Astrocyte (in vitro differentiated cells and primary cell): ENCODE measurements at regions not wholly inside any gene's neighbourhood (a gene's known extent, or its start where the extent isn't known, plus 50 kb on each side); places are given as distances from the start of the nearest gene placed in this dataset.

Source experiments
- DNase-seq: peaks from one replicate; pipeline ENCODE4 v3.0.0-alpha.2; 2010; ENCODE audit warnings: low read depth
- FAIRE-seq: peaks from 2 replicates; lab custom pipeline; 2011; peaks lifted over from hg19 to GRCh38; lab: Jason Lieb, UNC
- H2AFZ ChIP-seq: 2 replicates; pipeline ENCODE4 v1.6.0; 2012; ENCODE audit warnings: low read depth, low read length, inconsistent platforms
- H3K27ac ChIP-seq: 2 replicates; pipeline ENCODE4 v1.5.1; 2011; ENCODE audit warnings: low read depth, low read length, inconsistent platforms
- H3K27me3 ChIP-seq: 2 replicates; pipeline ENCODE4 v1.6.0; 2011; ENCODE audit warnings: low read length, inconsistent platforms; ENCODE audit not compliant: insufficient read depth
- H3K36me3 ChIP-seq: 2 replicates; pipeline ENCODE4 v1.5.1; 2011; ENCODE audit warnings: low read length, inconsistent platforms; ENCODE audit not compliant: insufficient read depth
- H3K4me1 ChIP-seq: 2 replicates; pipeline ENCODE4 v1.5.1; 2011; ENCODE audit warnings: low read length, inconsistent platforms; ENCODE audit not compliant: insufficient read depth
- H3K4me2 ChIP-seq: 2 replicates; pipeline ENCODE4 v1.6.0; 2012; ENCODE audit warnings: low read length, inconsistent platforms
- H3K4me3 ChIP-seq: 2 replicates; pipeline ENCODE4 v1.5.1; 2011; ENCODE audit warnings: low read depth, mild to moderate bottlenecking, low read length, inconsistent platforms; ENCODE audit not compliant: insufficient read depth
- H3K79me2 ChIP-seq: 2 replicates; pipeline ENCODE4 v1.6.0; 2012; ENCODE audit warnings: mild to moderate bottlenecking, low read length, inconsistent platforms; ENCODE audit not compliant: insufficient read depth
- H3K9ac ChIP-seq: 2 replicates; pipeline ENCODE4 v1.6.0; 2012; ENCODE audit warnings: mild to moderate bottlenecking, low read length, inconsistent platforms
- H3K9me3 ChIP-seq: 2 replicates; pipeline ENCODE4 v1.5.1; 2012; ENCODE audit warnings: low read depth, mild to moderate bottlenecking, low read length, inconsistent platforms; ENCODE audit not compliant: insufficient read depth
- H4K20me1 ChIP-seq: 2 replicates; pipeline ENCODE4 v1.6.0; 2012; ENCODE audit warnings: low read length, inconsistent platforms; ENCODE audit not compliant: insufficient read depth
- H3K27ac Mint-ChIP-seq: one replicate; pipeline ENCODE4 v1.8.0; 2021; ENCODE audit warnings: mild to moderate bottlenecking, mixed read lengths; ENCODE audit not compliant: unreplicated experiment
- H3K27me3 Mint-ChIP-seq: one replicate; pipeline ENCODE4 v1.8.0; 2021; ENCODE audit warnings: low read depth, mixed read lengths; ENCODE audit not compliant: unreplicated experiment
- H3K36me3 Mint-ChIP-seq: one replicate; pipeline ENCODE4 v1.8.0; 2021; ENCODE audit warnings: low read depth, mixed read lengths; ENCODE audit not compliant: unreplicated experiment
- H3K4me1 Mint-ChIP-seq: one replicate; pipeline ENCODE4 v1.8.0; 2021; ENCODE audit warnings: low read depth, mixed read lengths; ENCODE audit not compliant: unreplicated experiment
- H3K4me3 Mint-ChIP-seq: one replicate; pipeline ENCODE4 v1.8.0; 2021; ENCODE audit warnings: mild to moderate bottlenecking, moderate library complexity, mixed read lengths; ENCODE audit not compliant: unreplicated experiment
- H3K9me3 Mint-ChIP-seq: one replicate; pipeline ENCODE4 v1.8.0; 2021; ENCODE audit warnings: mild to moderate bottlenecking, mixed read lengths; ENCODE audit not compliant: unreplicated experiment
- EZH2 ChIP-seq: IDR thresholded peaks from 2 replicates; pipeline ENCODE4 v1.6.1; 2012; ENCODE audit warnings: mild to moderate bottlenecking, low read length, inconsistent platforms; ENCODE audit not compliant: insufficient read depth
- TF ChIP-seq, protein P1 (sequence below): IDR thresholded peaks from 2 replicates; pipeline ENCODE4 v1.5.1; 2011; ENCODE audit warnings: low read depth, mild to moderate bottlenecking, inconsistent platforms, low read length, moderate library complexity; ENCODE audit not compliant: insufficient read depth

GRCh38 chr12:61524851-61525250 lies 735.4 kb upstream of the USP15 start:
- Histone ChIP-seq H3K4me2 (no peak overlapping the region), H3K9ac (no peak overlapping the region), H3K27ac (no peak overlapping the region), H3K79me2 (no peaks in the 10 kb centered on the region), H3K4me3 (no peak overlapping the region), H3K9me3 (no peaks in the 10 kb centered on the region), H4K20me1 (no peaks in the 10 kb centered on the region), H3K27me3 (no peaks in the 10 kb centered on the region), H3K4me1 (no peaks in the 10 kb centered on the region), H3K36me3 (no peaks in the 10 kb centered on the region), H2AFZ (no peak overlapping the region)
- FAIRE-seq (no peak), DNase-seq (no peak)
- Mint-ChIP-seq H3K27me3 (no peaks in the 10 kb centered on the region), H3K9me3 (no peaks in the 10 kb centered on the region), H3K27ac (no peak overlapping the region), H3K36me3 (no peaks in the 10 kb centered on the region), H3K4me3 (no peak overlapping the region), H3K4me1 (no peaks in the 10 kb centered on the region)
- no peak for TF ChIP-seq EZH2
- TF ChIP-seq, protein P1, sequence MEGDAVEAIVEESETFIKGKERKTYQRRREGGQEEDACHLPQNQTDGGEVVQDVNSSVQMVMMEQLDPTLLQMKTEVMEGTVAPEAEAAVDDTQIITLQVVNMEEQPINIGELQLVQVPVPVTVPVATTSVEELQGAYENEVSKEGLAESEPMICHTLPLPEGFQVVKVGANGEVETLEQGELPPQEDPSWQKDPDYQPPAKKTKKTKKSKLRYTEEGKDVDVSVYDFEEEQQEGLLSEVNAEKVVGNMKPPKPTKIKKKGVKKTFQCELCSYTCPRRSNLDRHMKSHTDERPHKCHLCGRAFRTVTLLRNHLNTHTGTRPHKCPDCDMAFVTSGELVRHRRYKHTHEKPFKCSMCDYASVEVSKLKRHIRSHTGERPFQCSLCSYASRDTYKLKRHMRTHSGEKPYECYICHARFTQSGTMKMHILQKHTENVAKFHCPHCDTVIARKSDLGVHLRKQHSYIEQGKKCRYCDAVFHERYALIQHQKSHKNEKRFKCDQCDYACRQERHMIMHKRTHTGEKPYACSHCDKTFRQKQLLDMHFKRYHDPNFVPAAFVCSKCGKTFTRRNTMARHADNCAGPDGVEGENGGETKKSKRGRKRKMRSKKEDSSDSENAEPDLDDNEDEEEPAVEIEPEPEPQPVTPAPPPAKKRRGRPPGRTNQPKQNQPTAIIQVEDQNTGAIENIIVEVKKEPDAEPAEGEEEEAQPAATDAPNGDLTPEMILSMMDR, result no peak

DNA sequence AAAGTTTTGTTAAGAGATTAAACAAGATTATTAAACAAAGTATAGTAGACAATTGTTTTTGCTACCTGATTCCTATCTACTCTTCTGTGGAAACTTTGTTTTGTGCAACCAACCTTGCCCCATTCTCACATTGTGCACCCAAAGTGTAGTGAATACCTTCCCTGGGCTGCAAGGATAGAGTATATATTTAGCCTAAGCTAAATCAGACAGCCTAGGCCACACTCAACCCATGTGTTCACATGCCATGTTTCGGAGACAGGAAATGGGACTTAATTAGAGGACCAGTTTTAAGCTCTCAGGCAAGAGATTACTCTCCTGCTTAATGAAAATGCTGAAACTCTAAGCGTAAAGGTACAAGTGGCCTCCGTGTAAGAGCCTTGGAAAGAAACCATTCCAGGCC lies 734.9 kb upstream of the USP15 start:
- Histone ChIP-seq H3K4me2 (no peak overlapping the region), H3K9ac (no peak overlapping the region), H3K27me3 (no peaks in the 10 kb centered on the region), H2AFZ (no peak overlapping the region), H3K36me3 (no peaks in the 10 kb centered on the region), H3K27ac (no peak overlapping the region), H3K79me2 (no peaks in the 10 kb centered on the region), H3K4me3 (no peak overlapping the region), H3K9me3 (no peaks in the 10 kb centered on the region), H4K20me1 (no peaks in the 10 kb centered on the region), H3K4me1 (no peaks in the 10 kb centered on the region)
- H3K9me3 Mint-ChIP-seq, result no peaks in the 10 kb centered on the region
- H3K4me3 Mint-ChIP-seq, result no peak overlapping the region
- H3K27ac Mint-ChIP-seq, result no peak overlapping the region
- TF ChIP-seq, protein P1, result no peak
- no peak for TF ChIP-seq EZH2
- no peaks in the 10 kb centered on the region for H3K27me3 Mint-ChIP-seq
- no peaks in the 10 kb centered on the region for H3K36me3 Mint-ChIP-seq
- DNase-seq (no peak), FAIRE-seq (no peak)
- peaks cover under 1% of the 10 kb centered on the region for H3K4me1 Mint-ChIP-seq

DNA sequence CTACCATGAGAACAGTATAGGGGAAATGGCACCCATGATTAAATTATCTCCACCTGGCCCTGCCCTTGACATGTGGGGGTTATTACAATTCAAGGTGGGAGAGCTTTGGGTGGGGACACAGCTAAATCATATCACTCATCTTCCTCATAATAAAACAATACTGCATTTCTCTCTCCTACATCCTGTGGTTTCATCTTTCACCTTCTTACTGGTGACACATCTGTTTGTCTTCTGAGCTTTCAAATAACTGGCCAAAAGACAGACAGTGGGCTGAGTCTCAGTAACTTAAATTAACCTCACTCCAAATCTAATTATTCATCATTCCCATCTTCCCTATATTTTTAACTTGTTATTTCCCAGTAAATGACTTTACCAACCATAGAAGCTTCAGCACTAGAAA lies 729.7 kb upstream of the USP15 start:
- Mint-ChIP-seq H3K4me3 (no peak overlapping the region), H3K4me1 (peaks cover 4% of the 10 kb centered on the region), H3K36me3 (no peaks in the 10 kb centered on the region), H3K9me3 (no peaks in the 10 kb centered on the region), H3K27ac (peak overlapping the region; percentile 28), H3K27me3 (no peaks in the 10 kb centered on the region)
- H3K4me3 ChIP-seq, result no peak overlapping the region
- no peaks in the 10 kb centered on the region for H3K4me1 ChIP-seq
- no peak overlapping the region for H3K27ac ChIP-seq
- H3K9ac ChIP-seq, result no peak overlapping the region
- no peaks in the 10 kb centered on the region for H4K20me1 ChIP-seq
- H3K9me3 ChIP-seq, result peaks cover 4% of the 10 kb centered on the region
- DNase-seq, result no peak
- no peak overlapping the region for H2AFZ ChIP-seq
- H3K27me3 ChIP-seq, result no peaks in the 10 kb centered on the region
- FAIRE-seq, result no peak
- no peak for TF ChIP-seq EZH2
- TF ChIP-seq, protein P1, result no peak
- no peaks in the 10 kb centered on the region for H3K36me3 ChIP-seq
- H3K4me2 ChIP-seq, result no peak overlapping the region
- no peaks in the 10 kb centered on the region for H3K79me2 ChIP-seq
